Heart right ventricle (tissue), 16 donors: ENCODE measurements at regions not wholly inside any gene's neighbourhood (a gene's known extent, or its start where the extent isn't known, plus 50 kb on each side); places are given as distances from the start of the nearest gene placed in this dataset.
"Not testable (repeated sequence)": the region's sequence is repeated elsewhere in the genome, so short reads cannot be mapped to it uniquely, and the experiment has no call there.

ENCODE experiments used
- ATAC-seq, 8 donors: fragments of 200-7000 bp; cut with Tn5 transposase; one replicate each; pipeline ENCODE4 v1.9.1; 2020; ENCODE audit warnings: mild to moderate bottlenecking in 8 of 8, moderate library complexity in 8 of 8, moderate number of reproducible peaks in 1 of 8
- DNase-seq, 2 donors: peaks; one replicate each; pipeline ENCODE4 v3.0.0-alpha.2; 2020
- H3K27ac ChIP-seq, 10 donors: fragments of 200-600 bp; sonication (generic) in 2 of 10; one replicate each; pipeline versions ENCODE4 v1.5.0 to v1.8.0; 2020 to 2022; ENCODE audit warnings: mild to moderate bottlenecking in 3 of 10
- H3K27me3 ChIP-seq, 7 donors: fragments of 200-600 bp; one replicate each; pipeline ENCODE4 v1.8.0; 2021 to 2022; ENCODE audit warnings: mild to moderate bottlenecking in 2 of 7
- H3K36me3 ChIP-seq, 9 donors: fragments of 200-600 bp; sonication (generic) in 1 of 9; one replicate each; pipeline versions ENCODE4 v1.5.0 to v1.8.0; 2020 to 2022; ENCODE audit warnings: mild to moderate bottlenecking in 2 of 9
- H3K4me1 ChIP-seq, 9 donors: fragments of 200-600 bp; sonication (generic) in 1 of 9; one replicate each; pipeline versions ENCODE4 v1.5.0 to v1.8.0; 2020 to 2022; ENCODE audit warnings: mild to moderate bottlenecking in 4 of 9
- H3K4me3 ChIP-seq, 10 donors: fragments of 200-600 bp; sonication (generic) in 2 of 10; one replicate each; pipeline versions ENCODE4 v1.5.0 to v1.8.0; 2020 to 2022; ENCODE audit warnings: mild to moderate bottlenecking in 7 of 10, moderate library complexity in 2 of 10
- H3K9me3 ChIP-seq, 11 donors: fragments of 200-600 bp in 10 of 11; sonication (generic) in 2 of 11; one replicate each; pipeline versions ENCODE4 v1.5.0 to v1.8.0; 2013 to 2022; ENCODE audit warnings: mild to moderate bottlenecking in 2 of 11, control low read depth in 1 of 11, moderate library complexity in 1 of 11
- WGBS, 2 donors: extraction: QIAGEN DNeasy Blood & Tissue Kit; methylation state at CpG; one replicate each; pipeline ENCODE4 v1.1.7; 2013; ENCODE audit warnings: inconsistent platforms in 1 of 2; 5-methylcytosine and 5-hydroxymethylcytosine counted together
- intact Hi-C, 10 donors: fragments of 100-400 bp; cut with DNase I; formaldehyde crosslinking; loops; one replicate each; pipeline versions ENCODE4 v1.11.1 to v1.14.2; 2022
- donor health status: Arrhythmogenic right ventricular cardiomyopathy.
- donor health status: ischemic (EF 13 %, LVEDD 7.1; RV severe dilation, severe dysfunction).
- donor health status: healthy with polysubstance abuse.
- donor health status: DM: no; HTN: yes; CAD: no.
- donor health status: DM: no; HTN: no; CAD: no.
- donor health status: ischemic (EF 25% LVEDD 6.9; RV normal size, moderate dysfunction).
- donor health status: ischemic (EF 25% LVEDD 5.7; RV mildly dilated, moderate dysfunction).
- donor health status: healthy.
- donor health status: DM: yes; HTN: yes; CAD: no.
- donor health status: Ischemic cardiomyopathy.
- donor health status: ischemic (EF 35%, LVEDD 5.7; RV mildly dilated, moderate dysfunction).
- donor health status: nonischemic (EF 11% LVEDD 7.7; RV severe dilation, severe dysfunction).
- donor health status: DM: yes; HTN: yes; CAD: no.
- donor health status: PGD.
- donor health status: ischemic (EF 29% LVEDD 5.4; RV normal size, mild dysfunction).
- donor health status: nonischemic (EF 23%, LVEDD 6.1; RV moderate dilation, normal function).

DNA sequence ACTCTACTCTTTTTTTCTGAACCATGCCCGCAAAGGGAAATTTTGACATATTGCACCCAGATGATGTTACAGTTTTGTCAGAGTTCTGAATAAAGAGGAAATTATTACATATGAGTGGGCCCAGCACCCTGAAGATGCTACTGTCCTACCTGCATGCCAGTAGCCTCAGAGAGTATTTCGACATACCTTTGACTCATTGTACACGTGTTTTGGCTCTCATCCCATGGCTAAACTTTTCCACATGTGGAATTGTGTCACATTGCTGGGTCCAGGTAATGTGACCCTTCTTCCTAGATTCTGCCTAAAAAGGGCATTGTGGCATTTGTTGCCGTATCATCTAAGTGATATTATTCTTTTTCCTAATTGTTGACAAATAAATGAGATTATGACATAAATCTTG is 175.7 kb upstream of the BPY2B start:
- H3K4me3 ChIP-seq, H3K9me3 ChIP-seq, H3K4me1 ChIP-seq, H3K36me3 ChIP-seq, H3K27ac ChIP-seq, DNase-seq, H3K27me3 ChIP-seq, ATAC-seq, intact Hi-C loops: not testable (repeated sequence)
- no CpG with 5 or more reads among the region's 4 CpGs for WGBS, 2 donors

- H3K4me3 ChIP-seq, H3K4me1 ChIP-seq, H3K36me3 ChIP-seq, H3K27me3 ChIP-seq, DNase-seq, H3K27ac ChIP-seq, H3K9me3 ChIP-seq, intact Hi-C loops: not testable (repeated sequence)
- no CpG with 5 or more reads among the region's 4 CpGs for WGBS, 2 donors
- ATAC-seq: peak in 1 of 8 donors; percentile 39
Measured at GRCh38 chrY:24452521-24453234, 165.1 kb upstream of the BPY2B start.

DNA sequence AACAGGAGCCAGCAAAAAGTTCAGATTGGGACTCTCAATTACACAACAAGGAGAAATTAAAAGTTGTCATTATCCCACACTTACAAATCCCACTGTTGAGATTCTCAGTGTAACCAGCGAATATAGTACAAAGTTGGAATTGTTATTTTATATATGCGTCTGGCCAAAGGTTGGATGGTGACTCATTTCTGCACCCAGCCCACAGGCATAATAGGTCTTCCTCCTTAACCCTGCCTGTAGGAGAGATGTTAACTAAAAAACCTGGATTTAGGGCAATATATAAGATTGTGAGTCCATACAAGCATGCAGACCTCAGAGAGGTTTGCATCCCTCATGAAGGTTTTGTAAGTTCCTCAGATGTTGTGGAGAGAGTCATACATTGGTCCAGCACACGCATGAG is 160.2 kb upstream of the BPY2B start:
- H3K9me3 ChIP-seq, H3K27ac ChIP-seq, H3K27me3 ChIP-seq, H3K4me1 ChIP-seq, ATAC-seq, H3K4me3 ChIP-seq, H3K36me3 ChIP-seq, DNase-seq, intact Hi-C loops: not testable (repeated sequence)
- WGBS, 2 donors: no CpG with 5 or more reads among the region's 3 CpGs

DNA sequence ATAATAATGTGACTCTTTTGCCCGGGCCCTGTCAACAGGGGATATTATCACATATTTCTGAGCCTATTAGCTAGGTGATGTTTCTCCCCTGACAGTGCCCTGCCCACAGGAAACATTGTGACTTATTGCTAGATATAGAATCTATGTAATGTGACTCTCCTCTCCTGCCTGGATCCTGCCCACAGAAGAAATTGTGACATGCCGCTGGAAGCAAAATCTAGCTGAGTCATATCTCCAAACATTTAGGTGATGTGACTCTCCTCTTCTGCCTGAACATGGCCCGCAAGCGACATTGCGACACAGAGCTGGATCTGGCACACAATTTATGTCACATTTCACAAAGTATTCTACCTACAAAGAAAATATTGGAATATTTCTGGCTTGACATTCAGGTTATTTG is 159.6 kb upstream of the BPY2B start:
- H3K36me3 ChIP-seq, DNase-seq, H3K9me3 ChIP-seq, H3K27ac ChIP-seq, H3K4me3 ChIP-seq, H3K27me3 ChIP-seq, intact Hi-C loops, H3K4me1 ChIP-seq: not testable (repeated sequence)
- peak in 2 of 8 donors; percentile 41 to 56 for ATAC-seq
- WGBS, 2 donors: no CpG with 5 or more reads among the region's 5 CpGs

DNA sequence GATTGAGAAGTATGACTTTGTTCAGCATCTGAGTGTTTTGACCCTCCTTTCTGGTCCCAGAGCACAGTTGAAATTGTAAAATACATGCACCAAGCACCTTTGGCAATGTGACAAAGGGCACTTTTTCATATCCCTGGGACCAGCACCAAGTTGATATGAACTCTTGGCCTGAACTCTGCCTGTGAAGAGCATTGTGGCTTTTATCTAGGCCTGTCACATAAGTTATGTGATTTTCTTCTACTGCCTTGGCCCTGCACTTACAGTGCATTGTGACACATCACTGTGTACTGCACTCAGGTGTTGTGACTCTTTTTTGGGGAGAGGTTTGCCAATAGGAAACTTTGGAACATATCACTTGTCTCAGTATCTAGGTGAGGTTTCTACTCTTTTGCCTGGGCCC is 155.5 kb upstream of the BPY2B start:
- H3K36me3 ChIP-seq, H3K27ac ChIP-seq, H3K9me3 ChIP-seq, DNase-seq, H3K4me3 ChIP-seq, H3K4me1 ChIP-seq, intact Hi-C loops, H3K27me3 ChIP-seq: not testable (repeated sequence)
- ATAC-seq: peak in 5 of 8 donors; percentile 69 to 96 (median 87)
